AG09309 (cell line): ENCODE measurements at regions not wholly inside any gene's neighbourhood (a gene's known extent, or its start where the extent isn't known, plus 50 kb on each side); places are given as distances from the start of the nearest gene placed in this dataset.

Source experiments
- DNase-seq: peaks from one replicate; pipeline ENCODE4 v3.0.0-alpha.2; 2010; ENCODE audit warnings: low read depth
- H3K4me3 ChIP-seq: 2 replicates; pipeline ENCODE4 v1.5.1; 2011; ENCODE audit warnings: mild to moderate bottlenecking, low read depth, low read length, moderate library complexity; ENCODE audit not compliant: control insufficient read depth
- TF ChIP-seq, protein P1 (sequence below): IDR thresholded peaks from 2 replicates; pipeline ENCODE4 v1.5.1; 2011; ENCODE audit warnings: mild to moderate bottlenecking, low read depth, low read length, inconsistent platforms; ENCODE audit not compliant: insufficient read depth, control insufficient read depth; ENCODE audit errors: missing control alignments

DNA sequence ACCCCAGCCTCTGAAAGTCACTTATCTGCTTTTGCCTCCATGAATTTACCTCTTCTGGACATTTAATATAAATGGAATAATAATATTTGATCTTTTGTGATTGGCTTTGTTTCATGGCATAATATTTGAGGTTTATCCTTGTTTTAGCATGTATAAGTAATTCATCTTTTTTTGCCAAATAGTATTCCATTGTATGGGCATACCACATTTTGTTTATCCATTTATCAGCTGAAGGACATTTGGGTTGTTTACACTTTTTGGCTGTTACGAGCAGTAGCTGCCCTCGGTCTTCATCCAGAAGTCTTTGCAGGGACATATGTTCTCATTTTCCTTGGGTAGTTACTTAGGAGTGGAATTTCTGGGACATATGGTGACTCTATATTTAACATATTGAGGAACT, 53.0 kb upstream of the SMIM21 start:
- no peak overlapping the region for H3K4me3 ChIP-seq
- TF ChIP-seq, protein P1, sequence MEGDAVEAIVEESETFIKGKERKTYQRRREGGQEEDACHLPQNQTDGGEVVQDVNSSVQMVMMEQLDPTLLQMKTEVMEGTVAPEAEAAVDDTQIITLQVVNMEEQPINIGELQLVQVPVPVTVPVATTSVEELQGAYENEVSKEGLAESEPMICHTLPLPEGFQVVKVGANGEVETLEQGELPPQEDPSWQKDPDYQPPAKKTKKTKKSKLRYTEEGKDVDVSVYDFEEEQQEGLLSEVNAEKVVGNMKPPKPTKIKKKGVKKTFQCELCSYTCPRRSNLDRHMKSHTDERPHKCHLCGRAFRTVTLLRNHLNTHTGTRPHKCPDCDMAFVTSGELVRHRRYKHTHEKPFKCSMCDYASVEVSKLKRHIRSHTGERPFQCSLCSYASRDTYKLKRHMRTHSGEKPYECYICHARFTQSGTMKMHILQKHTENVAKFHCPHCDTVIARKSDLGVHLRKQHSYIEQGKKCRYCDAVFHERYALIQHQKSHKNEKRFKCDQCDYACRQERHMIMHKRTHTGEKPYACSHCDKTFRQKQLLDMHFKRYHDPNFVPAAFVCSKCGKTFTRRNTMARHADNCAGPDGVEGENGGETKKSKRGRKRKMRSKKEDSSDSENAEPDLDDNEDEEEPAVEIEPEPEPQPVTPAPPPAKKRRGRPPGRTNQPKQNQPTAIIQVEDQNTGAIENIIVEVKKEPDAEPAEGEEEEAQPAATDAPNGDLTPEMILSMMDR = no peak
- DNase-seq = no peak

- no peak for DNase-seq
- H3K4me3 ChIP-seq = no peak overlapping the region
- TF ChIP-seq, protein P1 = peak; percentile 63
Measured at GRCh38 chr18:75478996-75479880, 51.7 kb upstream of the SMIM21 start.

DNA sequence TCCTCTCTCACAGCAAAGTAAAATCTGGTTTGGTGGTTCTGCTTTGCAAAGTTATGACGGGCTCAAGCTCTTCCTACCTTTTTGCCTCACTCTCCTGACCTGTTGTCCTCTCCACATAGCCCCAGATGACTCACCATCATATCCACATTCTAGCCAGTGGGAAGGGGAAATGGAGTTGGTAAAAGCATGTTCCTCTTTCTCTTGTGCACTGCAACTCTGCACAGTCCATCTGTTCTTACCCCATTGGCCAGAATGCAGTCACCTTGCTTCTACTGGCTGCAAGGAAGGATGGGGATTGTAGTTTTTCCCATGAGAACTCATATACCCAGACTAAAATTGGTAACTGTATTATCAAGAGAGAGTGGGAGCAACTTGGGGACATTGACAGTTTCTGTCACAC, 50.4 kb upstream of the SMIM21 start:
- TF ChIP-seq, protein P1 = no peak
- no peak overlapping the region for H3K4me3 ChIP-seq
- no peak for DNase-seq
